UCSD-AML1 (cell line): ENCODE measurements at regions not wholly inside any gene's neighbourhood (a gene's known extent, or its start where the extent isn't known, plus 50 kb on each side); places are given as distances from the start of the nearest gene placed in this dataset.

Experiments used
- DNase-seq: peaks from one replicate; lab custom pipeline; 2025; ENCODE audit not compliant: unreplicated experiment; lab: John Stamatoyannopoulos, UW

- DNase-seq = no peak
Observed at GRCh38 chr13:85742355-85742754, 56.9 kb downstream of the SLITRK6 start.

GRCh38 chr13:85741017-85741416 lies 58.2 kb downstream of the SLITRK6 start:
- no peak for DNase-seq

GRCh38 chr13:85738696-85739320 lies 60.4 kb downstream of the SLITRK6 start:
- no peak for DNase-seq

DNA sequence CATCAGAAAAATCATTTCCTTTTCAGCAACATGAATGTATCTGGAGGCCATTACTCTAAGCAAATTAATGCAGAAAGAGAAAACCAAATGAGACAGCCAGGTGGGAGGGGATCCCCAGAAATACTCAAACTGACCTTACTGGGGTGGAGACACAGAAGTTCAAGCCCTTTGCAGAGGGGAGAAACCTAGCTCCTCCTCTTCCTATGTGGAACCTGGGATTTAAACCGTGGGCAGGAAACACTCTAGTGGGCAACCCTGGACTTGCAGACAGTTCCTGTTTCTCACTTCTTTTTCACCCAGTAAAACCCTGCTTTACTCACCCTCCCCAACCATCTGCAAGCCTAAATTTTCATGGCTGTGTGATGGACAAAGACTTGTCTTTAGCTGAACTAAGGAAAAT lies 61.3 kb downstream of the SLITRK6 start:
- no peak for DNase-seq

DNA sequence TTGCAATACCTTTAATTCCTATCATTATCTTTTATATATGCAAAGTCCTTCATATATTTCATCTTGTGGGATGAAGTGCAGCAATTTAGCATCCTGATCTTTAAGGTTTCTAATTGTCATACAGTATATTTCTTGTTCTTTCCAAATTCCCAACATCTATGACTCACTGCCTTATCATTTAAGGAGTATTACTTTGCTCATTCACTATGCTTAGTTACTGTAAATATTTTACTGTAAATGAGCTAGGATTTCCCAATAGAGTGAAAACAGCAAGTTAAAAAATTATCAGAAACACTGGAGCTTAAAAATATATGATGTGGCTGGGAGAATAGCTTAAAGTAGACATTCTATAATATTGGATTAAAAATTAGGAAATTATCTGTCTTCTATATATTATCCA lies 69.9 kb downstream of the SLITRK6 start:
- no peak for DNase-seq

DNA sequence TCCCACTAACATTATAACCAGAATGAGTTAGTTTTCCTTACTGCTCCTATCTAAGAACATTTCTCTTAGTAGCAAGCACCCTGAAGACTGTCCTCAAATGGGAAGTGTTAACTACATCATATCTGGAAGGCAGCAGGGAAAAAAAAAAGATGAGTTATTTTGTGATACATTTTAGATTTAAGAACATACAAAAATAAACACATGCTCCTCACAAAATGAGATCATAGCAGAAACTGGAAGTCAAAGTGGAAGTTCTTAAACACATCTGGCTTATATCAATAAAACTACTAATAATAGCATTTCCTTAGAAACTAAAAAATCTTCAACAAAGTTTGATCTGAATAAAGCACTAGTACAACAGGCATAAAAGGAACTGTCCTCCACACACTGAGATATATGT lies 70.4 kb downstream of the SLITRK6 start:
- DNase-seq = no peak

- no peak for DNase-seq
Observed at GRCh38 chr13:85725433-85725832, 73.8 kb downstream of the SLITRK6 start.

GRCh38 chr13:85724546-85725432 lies 74.4 kb downstream of the SLITRK6 start:
- DNase-seq = peak; percentile 0

- DNase-seq = no peak
Observed at GRCh38 chr13:85719749-85720148, 79.5 kb downstream of the SLITRK6 start.

DNA sequence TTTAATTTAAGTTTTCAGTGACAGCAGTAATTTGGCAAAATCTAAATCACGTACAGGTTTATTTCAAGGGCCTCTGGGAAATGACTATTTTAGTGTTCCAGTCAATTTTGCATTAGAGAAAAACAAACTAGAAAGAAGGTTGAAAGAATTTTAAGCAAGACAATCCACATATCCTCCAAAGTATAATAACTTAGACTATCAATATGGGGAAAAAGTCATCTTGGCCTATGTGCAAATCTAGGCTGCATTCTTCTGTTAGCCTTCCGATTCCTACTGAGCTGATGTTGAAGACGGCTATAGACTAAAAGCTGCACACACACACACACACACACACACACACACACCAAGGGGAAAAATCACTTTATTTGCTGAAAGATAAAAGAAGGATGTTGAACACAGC lies 81.3 kb downstream of the SLITRK6 start:
- no peak for DNase-seq

- DNase-seq = no peak
Observed at GRCh38 chr13:85710545-85710944, 88.7 kb downstream of the SLITRK6 start.

DNA sequence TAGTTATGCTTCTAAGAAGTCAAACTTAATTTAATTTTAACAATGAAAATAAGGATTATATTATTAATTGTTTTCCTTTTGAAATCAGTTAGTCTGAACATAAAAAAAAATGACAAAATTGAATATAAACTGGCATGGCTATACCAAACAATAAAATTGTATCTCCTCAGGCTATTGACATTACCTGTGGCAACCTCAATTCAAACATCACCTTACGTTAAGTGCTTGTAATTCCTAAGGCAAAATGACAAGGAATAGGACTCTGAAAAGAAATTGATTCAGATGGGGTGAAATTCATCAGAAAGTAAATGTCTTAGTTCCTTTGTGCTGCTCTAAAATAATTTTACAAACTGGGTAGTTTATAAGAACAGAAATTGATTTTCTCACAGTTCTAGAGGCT lies 89.5 kb downstream of the SLITRK6 start:
- no peak for DNase-seq

DNA sequence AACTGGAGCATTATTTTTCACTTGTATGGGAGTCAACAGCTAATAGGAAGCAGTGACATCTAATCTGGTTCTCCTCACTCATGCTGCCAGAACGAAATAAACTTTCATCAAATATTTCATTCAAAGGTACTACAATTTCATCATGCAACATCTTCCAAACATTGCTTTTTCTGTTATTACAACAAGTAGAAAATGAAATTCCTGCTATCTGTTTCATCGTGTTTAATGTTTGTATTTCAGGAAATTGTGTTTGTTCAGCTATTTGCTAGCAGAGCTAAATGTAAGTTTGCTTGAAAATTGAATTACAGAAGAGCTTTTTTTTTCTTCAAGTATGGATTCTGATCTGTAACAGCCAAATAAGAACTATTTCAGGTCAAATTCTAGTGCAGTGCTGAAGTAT lies 90.1 kb downstream of the SLITRK6 start:
- DNase-seq = no peak

DNA sequence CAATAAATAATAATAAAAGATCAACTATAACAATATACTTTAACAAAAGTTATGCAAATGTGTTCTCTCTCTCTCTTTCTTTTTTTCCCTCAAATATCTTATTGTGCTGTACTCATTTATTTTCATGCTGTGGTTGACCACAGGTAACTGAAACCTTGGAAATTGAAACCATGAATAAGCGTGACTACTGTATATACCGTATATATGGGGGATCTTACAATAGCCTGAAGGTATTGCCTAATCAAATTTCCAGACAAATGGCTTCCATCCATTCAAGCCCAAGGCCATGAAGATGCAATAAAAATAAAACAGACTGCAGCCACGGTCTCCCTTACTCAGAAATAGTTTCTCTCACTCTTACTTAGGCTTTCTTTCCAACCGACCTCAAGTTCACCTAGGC lies 98.3 kb downstream of the SLITRK6 start:
- no peak for DNase-seq

GRCh38 chr13:85698256-85698655 lies 101.0 kb downstream of the SLITRK6 start:
- DNase-seq = no peak

- DNase-seq = no peak
Observed at GRCh38 chr13:85694992-85695391, 104.2 kb downstream of the SLITRK6 start.

- DNase-seq = peak; percentile 5
Observed at GRCh38 chr13:85693889-85694511, 105.2 kb downstream of the SLITRK6 start.

DNA sequence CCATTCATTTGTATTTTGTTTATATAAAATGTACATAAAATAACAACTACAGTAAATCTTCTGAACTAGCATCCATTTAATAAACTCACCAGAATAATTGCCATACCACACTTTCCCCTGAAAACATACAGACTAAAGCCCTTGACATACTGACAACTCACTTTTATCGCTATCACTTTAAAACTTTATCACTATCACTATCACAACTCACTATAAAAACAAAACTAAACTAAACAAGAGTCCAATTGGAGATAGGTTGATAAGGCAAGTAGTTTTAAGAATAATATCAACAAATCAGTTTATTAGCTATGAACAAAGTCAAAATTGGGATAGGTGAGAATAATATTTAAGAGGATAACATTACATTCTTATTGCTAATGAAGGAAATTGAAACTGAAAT lies 108.9 kb downstream of the SLITRK6 start:
- no peak for DNase-seq

DNA sequence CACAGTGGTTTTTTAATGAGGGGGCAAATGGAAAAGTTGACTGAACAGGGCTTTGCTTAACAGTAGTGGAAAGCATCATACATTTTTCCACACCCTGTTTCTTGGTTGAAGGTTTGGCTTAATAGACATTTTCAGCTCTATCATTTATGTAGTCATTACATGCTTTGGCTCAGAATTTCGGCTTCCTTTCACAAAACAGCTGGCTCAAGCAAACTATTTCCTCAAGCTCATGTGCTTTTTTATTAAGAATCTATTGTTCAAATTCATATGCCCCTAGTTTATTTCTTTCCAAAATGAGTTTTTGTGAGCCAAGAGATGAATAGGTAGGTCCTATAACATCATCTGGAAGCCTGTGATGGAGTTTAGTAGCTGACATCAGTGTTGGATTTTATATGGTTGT lies 113.8 kb downstream of the SLITRK6 start:
- DNase-seq = no peak

- peak; percentile 5 for DNase-seq
Observed at GRCh38 chr13:85675151-85675907, 123.9 kb downstream of the SLITRK6 start.

DNA sequence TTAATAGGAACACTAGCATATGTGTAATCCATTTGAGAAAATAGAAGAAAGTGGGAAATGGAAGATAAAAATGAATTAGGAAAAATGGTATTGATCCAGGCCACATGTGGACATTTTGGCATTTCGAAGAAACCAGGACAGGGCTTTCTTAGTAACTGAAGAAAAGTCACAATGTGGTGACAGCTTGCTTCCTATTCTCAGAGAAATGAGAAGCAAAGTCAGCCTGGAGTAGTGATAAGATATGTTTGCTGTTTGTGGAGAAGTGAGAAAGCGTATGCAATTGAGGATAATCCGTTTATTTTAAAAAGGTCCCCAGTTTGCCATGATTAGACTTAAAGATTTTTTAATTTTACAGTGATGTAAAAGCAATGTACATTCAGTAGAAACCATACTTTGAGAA lies 127.9 kb downstream of the SLITRK6 start:
- DNase-seq = no peak
